ENCODE measurements at regions not wholly inside any gene's neighbourhood (a gene's known extent, or its start where the extent isn't known, plus 50 kb on each side); places are given as distances from the start of the nearest gene placed in this dataset.

DNA sequence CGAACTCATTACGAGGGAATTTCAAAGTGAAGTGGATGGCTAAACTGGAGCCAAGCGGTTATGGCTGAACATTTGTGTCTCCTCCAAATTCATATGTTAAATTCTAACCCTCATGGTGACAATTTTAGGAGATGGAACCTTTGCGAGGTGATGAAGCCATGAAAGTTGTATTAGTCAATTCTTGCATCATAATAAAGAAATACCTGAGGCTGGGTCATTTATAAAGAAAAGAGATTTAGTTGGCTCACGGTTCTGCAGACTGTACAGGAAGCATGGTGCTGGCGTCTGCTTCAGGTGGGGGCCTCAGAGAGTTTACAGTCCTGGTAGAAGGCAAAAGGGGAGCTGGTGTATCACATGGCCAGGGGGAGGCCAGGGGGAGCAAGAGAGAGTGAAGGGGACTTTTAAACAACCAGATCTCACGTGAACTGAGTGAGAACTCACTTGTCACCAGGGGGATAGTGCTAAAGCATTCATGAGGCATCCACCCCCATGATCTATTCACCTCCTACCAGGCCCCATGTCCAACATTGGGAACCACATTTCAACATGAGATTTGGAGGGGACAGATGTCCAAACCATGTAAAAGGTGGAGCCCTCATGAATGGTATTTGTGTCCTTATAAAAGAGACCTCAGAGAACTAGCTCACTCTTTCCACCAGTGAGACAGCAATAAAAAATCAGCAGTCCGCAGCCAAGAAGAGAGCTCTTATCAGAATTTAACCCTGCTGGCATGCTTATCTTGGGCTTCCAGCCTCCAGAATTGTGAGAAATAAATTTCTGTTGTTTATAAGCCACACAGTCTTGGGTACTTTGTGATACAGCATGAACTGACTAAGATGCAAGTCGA is 143.4 kb downstream of the MTRR start:
- Histone ChIP-seq H2AFZ (replicated peaks) (peak overlapping the region; percentile 31), H3K36me3 (no peaks in the 10 kb centered on the region), H3K4me1 (no peaks in the 10 kb centered on the region), H3F3A (ENCODE audit: low read depth) (no peaks in the 10 kb centered on the region), H3K79me2 (ENCODE audit: low read depth) (no peaks in the 10 kb centered on the region), H3K9me3 (ENCODE audit: low read depth) (no peaks in the 10 kb centered on the region), H4K20me1 (ENCODE audit: low read depth) (no peaks in the 10 kb centered on the region), H3K4me2 (no peak overlapping the region), H3K27ac (no peak overlapping the region), H3K27me3 (no peaks in the 10 kb centered on the region), H3K9ac (no peak overlapping the region), H3K4me3 (no peak overlapping the region)
- peaks cover 2% of the 10 kb centered on the region for H3K27me3 Mint-ChIP-seq (ENCODE audit: insufficient read depth, low read depth)
- no peaks in the 10 kb centered on the region for H3K36me3 Mint-ChIP-seq
- H3K9me3 Mint-ChIP-seq, result no peaks in the 10 kb centered on the region
- no peak overlapping the region for H3K4me3 Mint-ChIP-seq
- no peak for DNase-seq (ENCODE audit: low spot score)
- H3K27ac Mint-ChIP-seq, result no peak overlapping the region
- TF ChIP-seq, protein P1, sequence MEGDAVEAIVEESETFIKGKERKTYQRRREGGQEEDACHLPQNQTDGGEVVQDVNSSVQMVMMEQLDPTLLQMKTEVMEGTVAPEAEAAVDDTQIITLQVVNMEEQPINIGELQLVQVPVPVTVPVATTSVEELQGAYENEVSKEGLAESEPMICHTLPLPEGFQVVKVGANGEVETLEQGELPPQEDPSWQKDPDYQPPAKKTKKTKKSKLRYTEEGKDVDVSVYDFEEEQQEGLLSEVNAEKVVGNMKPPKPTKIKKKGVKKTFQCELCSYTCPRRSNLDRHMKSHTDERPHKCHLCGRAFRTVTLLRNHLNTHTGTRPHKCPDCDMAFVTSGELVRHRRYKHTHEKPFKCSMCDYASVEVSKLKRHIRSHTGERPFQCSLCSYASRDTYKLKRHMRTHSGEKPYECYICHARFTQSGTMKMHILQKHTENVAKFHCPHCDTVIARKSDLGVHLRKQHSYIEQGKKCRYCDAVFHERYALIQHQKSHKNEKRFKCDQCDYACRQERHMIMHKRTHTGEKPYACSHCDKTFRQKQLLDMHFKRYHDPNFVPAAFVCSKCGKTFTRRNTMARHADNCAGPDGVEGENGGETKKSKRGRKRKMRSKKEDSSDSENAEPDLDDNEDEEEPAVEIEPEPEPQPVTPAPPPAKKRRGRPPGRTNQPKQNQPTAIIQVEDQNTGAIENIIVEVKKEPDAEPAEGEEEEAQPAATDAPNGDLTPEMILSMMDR (IDR thresholded peaks at IDR 0.05), result no peak
- TF ChIP-seq EZH2phosphoT487 (IDR thresholded peaks at IDR 0.05) (no peak), EZH2 (IDR thresholded peaks at IDR 0.05) (no peak)
- no peaks in the 10 kb centered on the region for H3K4me1 Mint-ChIP-seq

DNA sequence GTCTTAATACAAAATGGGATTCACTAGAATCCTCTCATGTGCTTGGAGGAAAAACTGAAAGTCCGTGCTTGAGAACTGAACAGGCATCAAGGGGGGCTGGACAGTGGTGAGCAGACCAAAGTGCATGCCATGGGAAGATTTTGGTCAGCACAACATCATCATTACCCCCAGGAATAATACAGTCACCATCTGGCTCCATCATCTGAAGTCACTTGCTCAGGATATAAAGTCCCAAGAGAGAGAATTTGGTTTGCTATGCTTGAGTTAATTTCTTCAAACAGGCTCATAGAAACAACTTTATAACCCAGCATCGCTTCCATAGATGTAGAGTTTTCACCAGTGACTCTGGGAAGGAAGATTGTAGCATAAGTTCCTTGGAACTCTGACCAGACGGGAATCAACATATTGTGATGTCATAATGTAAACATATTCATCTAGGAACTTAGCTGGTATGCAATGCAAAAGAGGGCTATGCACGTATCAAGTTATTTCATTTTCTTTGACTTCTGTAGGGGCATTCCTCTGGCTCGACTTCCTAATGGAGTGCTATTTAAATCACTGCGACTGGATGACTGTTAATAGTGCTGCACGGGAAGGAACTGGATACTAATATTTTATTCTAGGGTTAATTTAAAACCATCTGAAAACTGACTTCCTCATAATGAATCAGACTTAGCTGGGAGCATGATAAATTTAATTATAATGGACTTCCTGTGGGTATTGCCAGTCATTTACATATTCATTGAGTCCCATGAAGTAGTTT is 145.2 kb downstream of the MTRR start:
- H3K9me3 Mint-ChIP-seq, result no peaks in the 10 kb centered on the region
- H3K27ac Mint-ChIP-seq, result no peak overlapping the region

DNA sequence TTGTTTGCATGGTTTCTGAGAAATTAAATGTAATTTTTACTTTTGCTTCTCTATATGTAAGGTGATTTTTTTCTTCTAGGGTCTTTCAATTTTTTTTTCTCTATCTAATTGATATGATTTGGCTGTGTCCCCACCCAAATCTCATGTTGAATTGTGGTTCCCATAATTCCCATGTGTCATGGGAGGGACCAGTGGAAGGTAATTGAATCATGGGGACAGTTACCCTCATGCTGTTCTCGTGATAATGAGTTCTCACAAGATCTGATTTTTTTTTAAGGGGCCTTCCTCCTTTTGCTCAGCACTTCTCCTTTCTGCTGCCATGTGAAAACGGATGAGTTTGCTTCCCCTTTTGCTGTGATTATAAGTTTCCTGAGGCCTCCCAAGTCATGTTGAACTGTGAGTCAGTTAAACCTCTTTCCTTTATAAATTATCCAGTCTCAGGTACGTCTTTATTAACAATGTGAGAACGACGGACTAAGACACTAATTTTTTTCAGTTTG is 150.8 kb downstream of the MTRR start:
- H3K4me2 ChIP-seq, result no peak overlapping the region
- no peak overlapping the region for H2AFZ ChIP-seq (replicated peaks)
- no peaks in the 10 kb centered on the region for H3K36me3 Mint-ChIP-seq
- no peaks in the 10 kb centered on the region for H3K27me3 Mint-ChIP-seq (ENCODE audit: insufficient read depth, low read depth)
- no peaks in the 10 kb centered on the region for H3F3A ChIP-seq (ENCODE audit: low read depth)
- H4K20me1 ChIP-seq (ENCODE audit: low read depth), result no peaks in the 10 kb centered on the region
- no peak for TF ChIP-seq EZH2 (IDR thresholded peaks at IDR 0.05)
- no peak for TF ChIP-seq EZH2phosphoT487 (IDR thresholded peaks at IDR 0.05)
- TF ChIP-seq, protein P1 (IDR thresholded peaks at IDR 0.05), result no peak
- H3K4me1 ChIP-seq, result no peaks in the 10 kb centered on the region
- H3K36me3 ChIP-seq, result no peaks in the 10 kb centered on the region
- DNase-seq (ENCODE audit: low spot score), result no peak
- H3K27me3 ChIP-seq, result no peaks in the 10 kb centered on the region
- H3K27ac Mint-ChIP-seq, result no peak overlapping the region
- H3K4me1 Mint-ChIP-seq, result no peaks in the 10 kb centered on the region
- H3K9ac ChIP-seq, result no peak overlapping the region
- no peak overlapping the region for H3K4me3 ChIP-seq
- H3K9me3 Mint-ChIP-seq, result no peaks in the 10 kb centered on the region
- H3K79me2 ChIP-seq (ENCODE audit: low read depth), result no peaks in the 10 kb centered on the region
- H3K9me3 ChIP-seq (ENCODE audit: low read depth), result no peaks in the 10 kb centered on the region
- no peak overlapping the region for H3K4me3 Mint-ChIP-seq
- no peak overlapping the region for H3K27ac ChIP-seq

More for the DNA sequence above, 145.2 kb downstream of the MTRR start:
- Histone ChIP-seq H3K9me3 (ENCODE audit: low read depth) (no peaks in the 10 kb centered on the region), H3K27me3 (no peaks in the 10 kb centered on the region), H3K27ac (no peak overlapping the region), H3K9ac (no peak overlapping the region), H3K4me1 (no peaks in the 10 kb centered on the region), H3K4me3 (no peak overlapping the region), H2AFZ (replicated peaks) (no peak overlapping the region), H3K4me2 (no peak overlapping the region), H4K20me1 (ENCODE audit: low read depth) (no peaks in the 10 kb centered on the region), H3F3A (ENCODE audit: low read depth) (no peaks in the 10 kb centered on the region), H3K36me3 (no peaks in the 10 kb centered on the region), H3K79me2 (ENCODE audit: low read depth) (no peaks in the 10 kb centered on the region)
- DNase-seq (ENCODE audit: low spot score), result no peak
- H3K4me1 Mint-ChIP-seq, result no peaks in the 10 kb centered on the region
- H3K36me3 Mint-ChIP-seq, result no peaks in the 10 kb centered on the region
- no peak overlapping the region for H3K4me3 Mint-ChIP-seq
- H3K27me3 Mint-ChIP-seq (ENCODE audit: insufficient read depth, low read depth), result peaks cover 2% of the 10 kb centered on the region
- TF ChIP-seq, protein P1 (IDR thresholded peaks at IDR 0.05), result no peak
- TF ChIP-seq EZH2phosphoT487 (IDR thresholded peaks at IDR 0.05) (no peak), EZH2 (IDR thresholded peaks at IDR 0.05) (no peak)
